ENCODE measurements at regions not wholly inside any gene's neighbourhood (a gene's known extent, or its start where the extent isn't known, plus 50 kb on each side); places are given as distances from the start of the nearest gene placed in this dataset.

DNA sequence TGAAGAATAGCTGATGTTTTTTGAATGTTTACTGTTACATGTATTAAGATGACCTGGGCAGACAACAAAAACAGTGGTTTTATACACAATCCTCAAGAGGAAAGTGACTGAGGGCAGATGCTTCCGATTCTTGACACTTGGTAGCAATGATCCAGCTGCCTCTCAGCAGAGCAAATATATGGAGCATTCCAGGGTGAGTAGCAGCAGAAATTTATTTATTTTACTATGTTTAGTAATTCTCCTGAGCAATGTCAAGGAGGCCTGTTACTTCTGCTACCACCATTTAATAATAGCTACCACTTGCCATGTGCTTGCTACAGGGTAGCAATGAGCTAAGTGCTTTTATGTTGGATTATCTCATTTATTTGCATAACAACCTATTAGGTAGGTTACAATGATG, 69.1 kb upstream of the NR3C1 start:
- Histone ChIP-seq H3K4me3 (ENCODE audit: low read depth, low read length) (no peak overlapping the region), H3K36me3 (no peaks in the 10 kb centered on the region), H3K9me3 (no peaks in the 10 kb centered on the region), H3K27me3 (no peaks in the 10 kb centered on the region), H3K4me1 (no peaks in the 10 kb centered on the region)
- no peak for DNase-seq
- TF ChIP-seq CTCF (IDR thresholded peaks at IDR 0.05; ENCODE audit: low read depth, low read length): no peak

DNA sequence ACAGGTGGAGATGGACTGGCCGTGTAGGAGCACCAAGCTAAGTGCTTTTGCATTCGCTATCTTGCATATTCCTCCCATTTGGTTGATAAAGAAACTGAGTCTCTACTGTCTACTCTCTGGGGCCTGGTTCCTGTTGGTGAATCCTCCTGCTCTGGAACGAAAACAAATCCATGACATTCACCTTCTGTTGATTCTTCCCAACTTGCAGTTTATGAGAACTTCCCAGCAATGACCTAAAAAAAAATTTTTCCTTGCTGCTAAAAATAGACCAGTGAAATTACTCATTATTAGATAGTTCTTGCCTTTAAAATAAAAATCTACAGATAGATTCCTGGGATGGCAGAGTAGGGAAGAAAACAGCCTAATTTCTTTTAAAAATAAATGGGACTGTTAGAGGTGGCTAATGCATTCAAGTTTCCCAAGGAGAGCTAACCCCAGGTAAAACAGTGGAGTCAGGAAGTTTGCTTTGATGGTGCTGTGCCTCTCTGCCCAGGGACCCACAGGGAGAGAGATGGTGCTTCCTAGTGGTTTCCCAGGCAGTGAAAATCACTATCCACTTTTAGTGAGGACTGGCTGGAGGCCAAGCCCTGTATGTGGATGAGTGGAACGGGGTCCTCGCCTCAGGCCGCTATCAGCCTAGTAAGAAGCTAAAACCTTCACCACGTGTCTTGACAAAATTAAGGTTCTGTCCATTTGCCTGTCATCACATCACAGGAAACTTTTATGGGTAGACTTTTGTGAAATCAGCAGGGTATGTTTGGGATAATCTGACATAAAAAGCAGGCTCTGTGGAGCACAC, 68.4 kb upstream of the NR3C1 start:
- H3K27me3 ChIP-seq: no peaks in the 10 kb centered on the region
- H3K4me1 ChIP-seq: no peaks in the 10 kb centered on the region
- no peaks in the 10 kb centered on the region for H3K9me3 ChIP-seq
- no peak overlapping the region for H3K4me3 ChIP-seq (ENCODE audit: low read depth, low read length)
- no peak for DNase-seq
- H3K36me3 ChIP-seq: no peaks in the 10 kb centered on the region
- no peak for TF ChIP-seq CTCF (IDR thresholded peaks at IDR 0.05; ENCODE audit: low read depth, low read length)

GRCh38 chr5:143471041-143471509, 67.6 kb upstream of the NR3C1 start:
- H3K36me3 ChIP-seq: no peaks in the 10 kb centered on the region
- DNase-seq: no peak
- no peaks in the 10 kb centered on the region for H3K27me3 ChIP-seq
- TF ChIP-seq CTCF (IDR thresholded peaks at IDR 0.05; ENCODE audit: low read depth, low read length): no peak
- H3K9me3 ChIP-seq: no peaks in the 10 kb centered on the region
- no peaks in the 10 kb centered on the region for H3K4me1 ChIP-seq
- no peak overlapping the region for H3K4me3 ChIP-seq (ENCODE audit: low read depth, low read length)

GRCh38 chr5:143470120-143470519, 66.6 kb upstream of the NR3C1 start:
- no peak for DNase-seq
- no peaks in the 10 kb centered on the region for H3K27me3 ChIP-seq
- TF ChIP-seq CTCF (IDR thresholded peaks at IDR 0.05; ENCODE audit: low read depth, low read length): no peak
- H3K4me1 ChIP-seq: no peaks in the 10 kb centered on the region
- no peaks in the 10 kb centered on the region for H3K9me3 ChIP-seq
- no peak overlapping the region for H3K4me3 ChIP-seq (ENCODE audit: low read depth, low read length)
- H3K36me3 ChIP-seq: no peaks in the 10 kb centered on the region

GRCh38 chr5:143469125-143469524, 65.6 kb upstream of the NR3C1 start:
- DNase-seq: no peak
- Histone ChIP-seq H3K36me3 (no peaks in the 10 kb centered on the region), H3K4me1 (no peaks in the 10 kb centered on the region), H3K4me3 (ENCODE audit: low read depth, low read length) (no peak overlapping the region), H3K9me3 (no peaks in the 10 kb centered on the region), H3K27me3 (no peaks in the 10 kb centered on the region)
- TF ChIP-seq CTCF (IDR thresholded peaks at IDR 0.05; ENCODE audit: low read depth, low read length): no peak

- Histone ChIP-seq H3K4me3 (ENCODE audit: low read depth, low read length) (no peak overlapping the region), H3K4me1 (no peaks in the 10 kb centered on the region), H3K9me3 (no peaks in the 10 kb centered on the region), H3K27me3 (no peaks in the 10 kb centered on the region), H3K36me3 (no peaks in the 10 kb centered on the region)
- DNase-seq: no peak
- no peak for TF ChIP-seq CTCF (IDR thresholded peaks at IDR 0.05; ENCODE audit: low read depth, low read length)
Measured at GRCh38 chr5:143466632-143467031, 63.1 kb upstream of the NR3C1 start.
